ENCODE measurements at regions not wholly inside any gene's neighbourhood (a gene's known extent, or its start where the extent isn't known, plus 50 kb on each side); places are given as distances from the start of the nearest gene placed in this dataset.

DNA sequence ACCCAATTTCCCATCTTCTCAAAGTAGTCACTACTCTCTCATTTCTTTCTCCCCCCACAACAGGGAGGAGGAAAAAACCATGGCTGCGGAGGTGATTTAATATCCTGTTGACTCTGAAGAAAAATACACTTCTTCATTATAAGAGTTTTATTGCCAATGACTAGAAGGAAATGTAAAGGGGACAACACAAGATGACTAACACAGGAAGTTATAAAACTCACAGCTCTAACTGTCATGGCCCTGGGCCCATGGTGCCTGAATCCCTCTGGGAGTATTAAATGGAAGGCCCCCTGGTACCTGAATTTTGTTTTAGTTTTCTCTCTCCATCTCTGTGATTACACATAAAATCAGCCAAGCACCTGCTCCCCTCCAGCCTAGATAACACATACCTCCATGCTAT lies 352.8 kb upstream of the FAT3 start:
- no peaks in the 10 kb centered on the region for H3K9me2 ChIP-seq
- peak overlapping the region in 1 of 2 experiments; percentile 38; a peak in 1 of 4 replicates for H3K27ac ChIP-seq (ENCODE audit: low read depth in 2 of 2, low read length in 1 of 2)
- H2AFZ ChIP-seq (ENCODE audit: low read depth), result peak overlapping the region; percentile 63; the same call in 1 of the 2 replicates
- H3K27me3 ChIP-seq (ENCODE audit: insufficient read depth), result no peaks in the 10 kb centered on the region
- no peak for DNase-seq
- TF ChIP-seq FOSL2 (IDR thresholded peaks at IDR 0.05; ENCODE audit: borderline replicate concordance, low read depth) (0 out of 2 replicates have a peak, but pooled peaks have one; percentile 8), EP300 (IDR thresholded peaks at IDR 0.05; ENCODE audit: borderline replicate concordance in 1 of 2, low read depth in 1 of 2, low read length in 1 of 2) (0 out of 4 replicates have a peak, but pooled peaks of 1 of the 2 experiments have one; percentile 11)
- TF ChIP-seq, protein P1, sequence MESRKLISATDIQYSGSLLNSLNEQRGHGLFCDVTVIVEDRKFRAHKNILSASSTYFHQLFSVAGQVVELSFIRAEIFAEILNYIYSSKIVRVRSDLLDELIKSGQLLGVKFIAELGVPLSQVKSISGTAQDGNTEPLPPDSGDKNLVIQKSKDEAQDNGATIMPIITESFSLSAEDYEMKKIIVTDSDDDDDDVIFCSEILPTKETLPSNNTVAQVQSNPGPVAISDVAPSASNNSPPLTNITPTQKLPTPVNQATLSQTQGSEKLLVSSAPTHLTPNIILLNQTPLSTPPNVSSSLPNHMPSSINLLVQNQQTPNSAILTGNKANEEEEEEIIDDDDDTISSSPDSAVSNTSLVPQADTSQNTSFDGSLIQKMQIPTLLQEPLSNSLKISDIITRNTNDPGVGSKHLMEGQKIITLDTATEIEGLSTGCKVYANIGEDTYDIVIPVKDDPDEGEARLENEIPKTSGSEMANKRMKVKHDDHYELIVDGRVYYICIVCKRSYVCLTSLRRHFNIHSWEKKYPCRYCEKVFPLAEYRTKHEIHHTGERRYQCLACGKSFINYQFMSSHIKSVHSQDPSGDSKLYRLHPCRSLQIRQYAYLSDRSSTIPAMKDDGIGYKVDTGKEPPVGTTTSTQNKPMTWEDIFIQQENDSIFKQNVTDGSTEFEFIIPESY (IDR thresholded peaks at IDR 0.05; ENCODE audit: borderline replicate concordance, low read depth), result no peak
- WGBS (ENCODE audit: low lambda C conversion rate), result 41% methylated on average over 1 of the region's 1 CpG
- H3K4me1 ChIP-seq (ENCODE audit: control insufficient read depth in 1 of 2, insufficient read depth in 2 of 2, low read depth in 1 of 2, low read length in 1 of 2), result peaks cover 2 to 45% of the 10 kb centered on the region in 2 experiments; a peak in 3 of 4 replicates
- no peaks in the 10 kb centered on the region for H3K36me3 ChIP-seq (replicated peaks in 1 of 2; ENCODE audit: control insufficient read depth in 1 of 2, insufficient read depth in 2 of 2, low read length in 1 of 2)
- no peaks in the 10 kb centered on the region for H3K79me2 ChIP-seq (ENCODE audit: insufficient read depth)
- no peak overlapping the region for H3K9ac ChIP-seq
- no peak overlapping the region for H3K4me3 ChIP-seq (ENCODE audit: low read depth in 2 of 2, low read length in 1 of 2)
- no peak overlapping the region for H3K4me2 ChIP-seq
- no peaks in the 10 kb centered on the region for H4K20me1 ChIP-seq (ENCODE audit: insufficient read depth)
- no peaks in the 10 kb centered on the region for H3K9me3 ChIP-seq
- ChIA-PET CTCF (interaction anchor here (1.4 kb wide), 1 partner anchor 18 kb away, joined by 4 read pairs; no protein-coding TSS in a partner anchor), POLR2A (no interaction called here)
- peaks cover 4% of the 10 kb centered on the region for H3F3A ChIP-seq (replicated peaks; ENCODE audit: insufficient read depth)

GRCh38 chr11:91871048-91871447 lies 353.6 kb upstream of the FAT3 start:
- DNase-seq, result no peak
- Histone ChIP-seq H3K9me2 (no peaks in the 10 kb centered on the region), H3K36me3 (replicated peaks in 1 of 2; ENCODE audit: control insufficient read depth in 1 of 2, insufficient read depth in 2 of 2, low read length in 1 of 2) (no peaks in the 10 kb centered on the region), H3K79me2 (ENCODE audit: insufficient read depth) (no peaks in the 10 kb centered on the region), H3F3A (replicated peaks; ENCODE audit: insufficient read depth) (peaks cover 4% of the 10 kb centered on the region), H3K9ac (no peak overlapping the region), H3K27ac (ENCODE audit: low read depth in 2 of 2, low read length in 1 of 2) (no peak overlapping the region), H3K9me3 (no peaks in the 10 kb centered on the region), H3K4me1 (ENCODE audit: control insufficient read depth in 1 of 2, insufficient read depth in 2 of 2, low read depth in 1 of 2, low read length in 1 of 2) (peaks cover 2 to 45% of the 10 kb centered on the region in 2 experiments; a peak in 3 of 4 replicates), H3K27me3 (ENCODE audit: insufficient read depth) (no peaks in the 10 kb centered on the region), H2AFZ (ENCODE audit: low read depth) (0 out of 2 replicates have a peak overlapping the region, but pooled peaks have one; percentile 63), H3K4me3 (ENCODE audit: low read depth in 2 of 2, low read length in 1 of 2) (no peak overlapping the region), H4K20me1 (ENCODE audit: insufficient read depth) (no peaks in the 10 kb centered on the region), H3K4me2 (no peak overlapping the region)
- no peak for TF ChIP-seq FOXJ3 (CRISPR knock-in tag; IDR thresholded peaks at IDR 0.05)
- TF ChIP-seq CHD2 (IDR thresholded peaks at IDR 0.05; ENCODE audit: low read length, partially characterized antibody), result no peak
- TF ChIP-seq, protein P2, sequence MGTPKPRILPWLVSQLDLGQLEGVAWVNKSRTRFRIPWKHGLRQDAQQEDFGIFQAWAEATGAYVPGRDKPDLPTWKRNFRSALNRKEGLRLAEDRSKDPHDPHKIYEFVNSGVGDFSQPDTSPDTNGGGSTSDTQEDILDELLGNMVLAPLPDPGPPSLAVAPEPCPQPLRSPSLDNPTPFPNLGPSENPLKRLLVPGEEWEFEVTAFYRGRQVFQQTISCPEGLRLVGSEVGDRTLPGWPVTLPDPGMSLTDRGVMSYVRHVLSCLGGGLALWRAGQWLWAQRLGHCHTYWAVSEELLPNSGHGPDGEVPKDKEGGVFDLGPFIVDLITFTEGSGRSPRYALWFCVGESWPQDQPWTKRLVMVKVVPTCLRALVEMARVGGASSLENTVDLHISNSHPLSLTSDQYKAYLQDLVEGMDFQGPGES (IDR thresholded peaks at IDR 0.05; ENCODE audit: low read depth, low read length), result no peak
- TF ChIP-seq RAD21 (IDR thresholded peaks at IDR 0.05; ENCODE audit: low read length), result no peak
- TF ChIP-seq NRF1 (IDR thresholded peaks at IDR 0.05; ENCODE audit: low read depth, low read length), result no peak
- no peak for TF ChIP-seq TCF12 (IDR thresholded peaks at IDR 0.05)
- TF ChIP-seq NFIC (IDR thresholded peaks at IDR 0.05; ENCODE audit: borderline replicate concordance), result no peak
- TF ChIP-seq RXRA (IDR thresholded peaks at IDR 0.05; ENCODE audit: borderline replicate concordance, low read depth), result no peak
- ChIA-PET POLR2A (no interaction called here), CTCF (interaction anchor here (1.4 kb wide), 1 partner anchor 19 kb away, joined by 4 read pairs; no protein-coding TSS in a partner anchor)
- 83% methylated on average over 2 of the region's 2 CpGs for WGBS (ENCODE audit: low lambda C conversion rate)

Measured in SK-N-SH (cell line).